Large intestine (tissue), 3 donors: ENCODE measurements at regions not wholly inside any gene's neighbourhood (a gene's known extent, or its start where the extent isn't known, plus 50 kb on each side); places are given as distances from the start of the nearest gene placed in this dataset.

Experiments used
- DNase-seq, 2 donors: peaks; one replicate each; pipeline versions ENCODE4 v3.0.0 to v3.0.0-alpha.2; 2013
- H3K27ac ChIP-seq: one replicate; pipeline ENCODE4 v1.5.1; 2013; ENCODE audit warnings: low read length
- H3K27me3 ChIP-seq: 2 replicates; pipeline ENCODE4 v1.6.1; 2013; ENCODE audit warnings: low read length; ENCODE audit not compliant: control insufficient read depth, insufficient read depth
- H3K36me3 ChIP-seq: 2 replicates; pipeline ENCODE4 v1.6.1; 2013; ENCODE audit warnings: low read length; ENCODE audit not compliant: control insufficient read depth, insufficient read depth
- H3K4me1 ChIP-seq: one replicate; pipeline ENCODE4 v1.6.1; 2013; ENCODE audit warnings: low read length; ENCODE audit not compliant: control insufficient read depth, insufficient read depth
- H3K4me3 ChIP-seq: one replicate; pipeline ENCODE4 v1.5.1; 2013; ENCODE audit warnings: low read length
- H3K9me3 ChIP-seq: one replicate; pipeline ENCODE4 v1.6.1; 2013; ENCODE audit warnings: mild to moderate bottlenecking, low read depth, low read length, moderate library complexity; ENCODE audit not compliant: control insufficient read depth
- WGBS: methylation state at CpG from one replicate; pipeline ENCODE4 v1.1.5; 2013; ENCODE audit warnings: low lambda C conversion rate; ENCODE audit not compliant: insufficient coverage; 5-methylcytosine and 5-hydroxymethylcytosine counted together

- 60% methylated on average over 1 of the region's 1 CpG for WGBS
- Histone ChIP-seq H3K27ac (no peak overlapping the region), H3K4me1 (no peaks in the 10 kb centered on the region), H3K9me3 (no peaks in the 10 kb centered on the region), H3K4me3 (no peak overlapping the region), H3K36me3 (no peaks in the 10 kb centered on the region), H3K27me3 (no peaks in the 10 kb centered on the region)
- DNase-seq: no peak
Measured at GRCh38 chr10:64288404-64288803, 767.2 kb downstream of the REEP3 start.

DNA sequence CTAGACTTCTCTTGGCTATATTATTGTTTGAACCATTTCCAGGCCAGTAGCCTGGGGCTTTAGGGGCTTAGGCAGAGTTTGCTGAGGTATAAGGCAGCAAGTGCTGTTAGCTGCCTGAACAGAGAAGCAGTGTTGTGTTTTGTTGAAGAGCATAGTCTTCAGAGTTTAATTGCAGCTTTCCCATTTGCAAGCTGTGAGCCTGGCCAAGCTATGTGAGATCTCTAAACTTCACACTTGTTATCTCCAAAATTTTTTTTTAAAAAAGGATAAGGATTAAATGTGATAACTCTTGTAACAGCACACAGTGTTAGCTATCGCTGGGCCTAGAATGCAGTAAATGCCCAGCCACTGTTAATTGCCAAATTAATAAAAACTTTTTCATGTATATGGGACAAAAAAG, 782.4 kb downstream of the REEP3 start:
- Histone ChIP-seq H3K4me1 (no peaks in the 10 kb centered on the region), H3K36me3 (no peaks in the 10 kb centered on the region), H3K27me3 (no peaks in the 10 kb centered on the region), H3K27ac (no peak overlapping the region), H3K9me3 (no peaks in the 10 kb centered on the region), H3K4me3 (no peak overlapping the region)
- no peak for DNase-seq
- 80% methylated on average over 1 of the region's 1 CpG for WGBS

DNA sequence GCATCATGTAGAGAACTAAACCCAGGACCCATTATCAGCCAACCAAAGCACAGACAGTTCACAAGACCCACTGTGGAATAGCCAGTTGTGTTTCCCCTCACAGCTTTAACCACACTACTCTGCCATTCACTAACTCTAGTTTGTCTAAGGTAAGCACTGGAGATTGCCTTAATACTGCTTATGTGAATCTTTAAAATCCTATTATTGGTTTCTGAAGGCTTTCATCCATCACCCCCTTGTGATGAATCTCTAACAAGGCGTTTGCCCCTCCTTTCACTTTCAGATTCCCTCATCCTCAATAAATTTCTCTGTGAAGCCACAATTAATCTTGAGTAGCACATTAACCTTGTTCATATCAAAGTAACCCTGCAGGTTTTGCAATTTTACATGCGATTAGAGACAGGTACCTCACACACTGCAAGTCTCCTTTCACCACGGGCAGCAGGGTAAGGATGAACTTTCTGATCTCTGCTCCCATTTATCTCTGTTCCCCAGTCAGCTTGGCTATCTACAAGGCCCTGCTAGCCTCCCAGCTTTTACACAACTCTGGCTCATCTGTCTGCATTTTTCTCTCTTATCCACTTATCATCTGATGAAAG, 785.6 kb downstream of the REEP3 start:
- peak; percentile 43 to 63 for DNase-seq
- 28% methylated on average over 3 of the region's 3 CpGs for WGBS
- H3K4me3 ChIP-seq: no peak overlapping the region
- H3K4me1 ChIP-seq: no peaks in the 10 kb centered on the region
- H3K27ac ChIP-seq: no peak overlapping the region
- H3K36me3 ChIP-seq: no peaks in the 10 kb centered on the region
- no peaks in the 10 kb centered on the region for H3K27me3 ChIP-seq
- no peaks in the 10 kb centered on the region for H3K9me3 ChIP-seq

GRCh38 chr10:64312876-64313275, 791.7 kb downstream of the REEP3 start:
- H3K4me3 ChIP-seq: no peak overlapping the region
- H3K27ac ChIP-seq: no peak overlapping the region
- H3K27me3 ChIP-seq: no peaks in the 10 kb centered on the region
- H3K4me1 ChIP-seq: no peaks in the 10 kb centered on the region
- no peaks in the 10 kb centered on the region for H3K36me3 ChIP-seq
- DNase-seq: no peak
- no peaks in the 10 kb centered on the region for H3K9me3 ChIP-seq
- 78% methylated on average over 1 of the region's 5 CpGs for WGBS

GRCh38 chr10:64313967-64314366, 792.8 kb downstream of the REEP3 start:
- no peak overlapping the region for H3K4me3 ChIP-seq
- H3K27ac ChIP-seq: no peak overlapping the region
- DNase-seq: no peak
- H3K9me3 ChIP-seq: no peaks in the 10 kb centered on the region
- no peaks in the 10 kb centered on the region for H3K27me3 ChIP-seq
- H3K4me1 ChIP-seq: no peaks in the 10 kb centered on the region
- WGBS: 50% methylated on average over 2 of the region's 2 CpGs
- H3K36me3 ChIP-seq: no peaks in the 10 kb centered on the region

DNA sequence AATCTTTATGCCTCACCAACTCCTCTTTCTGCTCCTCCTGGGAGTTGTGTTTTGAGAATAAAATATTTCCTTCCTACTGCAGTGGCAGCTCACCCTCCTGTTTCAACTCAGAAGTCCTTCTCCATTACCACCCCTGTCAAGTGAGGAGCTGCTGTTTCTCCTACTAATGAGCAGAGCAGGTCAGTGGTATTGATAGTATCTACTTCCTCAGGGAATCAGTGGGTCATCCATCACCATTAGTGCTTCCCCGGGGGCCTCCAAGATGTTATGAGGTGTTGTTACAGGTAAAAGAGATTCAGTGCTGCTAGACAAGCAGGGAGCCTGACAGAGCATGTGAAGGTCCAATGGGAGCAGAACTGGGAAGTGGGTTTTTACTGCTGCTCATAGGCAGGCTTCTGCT, 795.2 kb downstream of the REEP3 start:
- no peaks in the 10 kb centered on the region for H3K4me1 ChIP-seq
- no CpG with 5 or more reads among the region's 1 CpG for WGBS
- H3K27ac ChIP-seq: no peak overlapping the region

GRCh38 chr10:64316833-64317232, 795.6 kb downstream of the REEP3 start:
- no peak overlapping the region for H3K27ac ChIP-seq
- H3K36me3 ChIP-seq: no peaks in the 10 kb centered on the region
- H3K9me3 ChIP-seq: no peaks in the 10 kb centered on the region
- H3K4me3 ChIP-seq: no peak overlapping the region
- no peaks in the 10 kb centered on the region for H3K4me1 ChIP-seq
- no peak for DNase-seq
- 100% methylated on average over 2 of the region's 3 CpGs for WGBS
- H3K27me3 ChIP-seq: no peaks in the 10 kb centered on the region

More for the DNA sequence above, 795.2 kb downstream of the REEP3 start:
- Histone ChIP-seq H3K36me3 (no peaks in the 10 kb centered on the region), H3K4me3 (no peak overlapping the region), H3K9me3 (no peaks in the 10 kb centered on the region), H3K27me3 (no peaks in the 10 kb centered on the region)
- DNase-seq: no peak

DNA sequence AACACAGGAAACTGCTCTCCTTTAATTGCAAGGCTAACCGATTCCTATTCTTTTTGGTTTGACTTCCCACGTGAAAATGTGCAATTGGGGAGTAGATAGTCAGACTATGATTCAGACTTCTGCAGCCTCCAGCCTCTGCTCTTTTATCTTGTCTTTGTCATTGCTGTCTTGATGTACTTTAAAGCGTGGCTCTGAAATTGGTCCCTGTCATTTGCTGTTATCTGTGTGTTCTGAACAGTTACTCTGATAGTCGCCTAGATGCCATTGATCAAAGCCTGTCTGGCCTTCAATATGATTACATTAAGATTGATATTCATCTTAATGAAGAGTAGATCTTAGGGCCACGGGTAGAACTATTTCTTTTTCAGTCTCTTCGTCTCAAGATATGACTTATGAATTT, 799.2 kb downstream of the REEP3 start:
- Histone ChIP-seq H3K4me3 (no peak overlapping the region), H3K27ac (no peak overlapping the region), H3K36me3 (no peaks in the 10 kb centered on the region), H3K9me3 (no peaks in the 10 kb centered on the region), H3K27me3 (no peaks in the 10 kb centered on the region), H3K4me1 (no peaks in the 10 kb centered on the region)
- WGBS: no CpG with 5 or more reads among the region's 6 CpGs
- DNase-seq: no peak

- DNase-seq: no peak
- H3K27me3 ChIP-seq: no peaks in the 10 kb centered on the region
- WGBS: 83% methylated on average over 1 of the region's 5 CpGs
Measured at GRCh38 chr10:64329510-64329909, 808.3 kb downstream of the REEP3 start.

DNA sequence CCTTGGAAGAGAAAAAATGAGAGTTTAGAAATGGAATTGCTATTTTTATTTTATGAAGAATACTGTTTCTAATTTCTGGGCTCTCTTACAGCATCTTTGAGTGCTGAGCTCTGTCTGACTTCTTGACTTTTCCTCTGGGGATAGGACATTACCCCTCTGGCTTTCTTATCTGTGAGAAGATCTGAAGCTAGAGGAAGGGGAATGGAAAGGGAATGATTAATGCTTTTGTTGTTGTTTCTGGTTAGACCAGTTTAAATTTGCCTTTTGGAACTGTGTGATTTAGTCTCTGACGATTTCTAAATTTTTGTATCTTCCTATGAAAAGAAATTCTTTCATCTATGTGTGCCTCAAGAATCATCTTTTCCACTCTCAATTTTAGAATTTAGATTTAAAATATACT, 811.4 kb downstream of the REEP3 start:
- Histone ChIP-seq H3K4me1 (no peaks in the 10 kb centered on the region), H3K4me3 (no peak overlapping the region), H3K9me3 (peaks cover 1% of the 10 kb centered on the region), H3K36me3 (no peaks in the 10 kb centered on the region), H3K27ac (no peak overlapping the region), H3K27me3 (no peaks in the 10 kb centered on the region)
- no CpG with 5 or more reads among the region's 1 CpG for WGBS
- DNase-seq: no peak

More at GRCh38 chr10:64329510-64329909, 808.3 kb downstream of the REEP3 start:
- peaks cover 3% of the 10 kb centered on the region for H3K9me3 ChIP-seq
- H3K4me1 ChIP-seq: no peaks in the 10 kb centered on the region
- no peak overlapping the region for H3K4me3 ChIP-seq
- H3K36me3 ChIP-seq: no peaks in the 10 kb centered on the region
- no peak overlapping the region for H3K27ac ChIP-seq

DNA sequence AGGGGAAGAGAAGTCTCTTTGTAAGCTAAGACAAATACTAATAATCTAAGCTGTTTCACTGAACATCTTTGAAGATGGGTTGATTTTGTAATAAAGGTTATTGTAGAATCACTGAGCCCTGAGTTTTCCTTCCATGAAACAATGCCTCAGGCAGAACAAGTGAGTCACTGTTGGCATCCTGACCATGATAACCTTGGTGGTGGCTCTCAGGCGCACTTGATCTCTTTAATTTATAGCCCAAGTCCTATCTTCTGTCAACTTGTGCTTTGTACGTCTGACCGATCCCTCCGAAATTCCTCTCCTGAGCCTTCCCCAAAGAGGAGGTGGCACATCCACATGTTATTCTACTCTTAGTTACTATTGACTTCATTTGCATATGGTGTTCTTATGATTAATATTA, 812.9 kb downstream of the REEP3 start:
- Histone ChIP-seq H3K4me1 (no peaks in the 10 kb centered on the region), H3K27ac (no peak overlapping the region), H3K36me3 (no peaks in the 10 kb centered on the region), H3K9me3 (no peaks in the 10 kb centered on the region), H3K27me3 (no peaks in the 10 kb centered on the region), H3K4me3 (no peak overlapping the region)
- WGBS: 87% methylated on average over 4 of the region's 4 CpGs
- DNase-seq: no peak
